HG02981 (cell line): ENCODE measurements at regions not wholly inside any gene's neighbourhood (a gene's known extent, or its start where the extent isn't known, plus 50 kb on each side); places are given as distances from the start of the nearest gene placed in this dataset.

Experiments
- ATAC-seq: cut with Tn5 transposase; IDR thresholded peaks from one replicate; pipeline ENCODE4 v1.9.1; 2021; ENCODE audit warnings: mild to moderate bottlenecking, moderate library complexity; ENCODE audit not compliant: unreplicated experiment

- ATAC-seq: no peak
Observed at GRCh38 chr3:181457190-181457589, 254.5 kb upstream of the SOX2 start.

GRCh38 chr3:181455276-181455675 lies 256.4 kb upstream of the SOX2 start:
- ATAC-seq: no peak

GRCh38 chr3:181454451-181455027 lies 257.2 kb upstream of the SOX2 start:
- no peak for ATAC-seq

GRCh38 chr3:181446741-181447140 lies 265.0 kb upstream of the SOX2 start:
- ATAC-seq: no peak

GRCh38 chr3:181442066-181442465 lies 269.7 kb upstream of the SOX2 start:
- ATAC-seq: no peak

GRCh38 chr3:181432992-181433391 lies 278.7 kb upstream of the SOX2 start:
- no peak for ATAC-seq

GRCh38 chr3:181431748-181432147 lies 280.0 kb upstream of the SOX2 start:
- ATAC-seq: no peak

- ATAC-seq: no peak
Observed at GRCh38 chr3:181425074-181425473, 286.7 kb upstream of the SOX2 start.

GRCh38 chr3:181418233-181418632 lies 293.5 kb upstream of the SOX2 start:
- no peak for ATAC-seq

- no peak for ATAC-seq
Observed at GRCh38 chr3:181417748-181418147, 294.0 kb upstream of the SOX2 start.

- ATAC-seq: no peak
Observed at GRCh38 chr3:181410870-181411269, 300.9 kb upstream of the SOX2 start.

- ATAC-seq: no peak
Observed at GRCh38 chr3:181403876-181404660, 307.7 kb upstream of the SOX2 start.

GRCh38 chr3:181402347-181402746 lies 309.4 kb upstream of the SOX2 start:
- no peak for ATAC-seq

GRCh38 chr3:181384970-181385369 lies 326.8 kb upstream of the SOX2 start:
- no peak for ATAC-seq

GRCh38 chr3:181383760-181384159 lies 328.0 kb upstream of the SOX2 start:
- ATAC-seq: no peak

GRCh38 chr3:181383201-181383600 lies 328.5 kb upstream of the SOX2 start:
- ATAC-seq: no peak

- no peak for ATAC-seq
Observed at GRCh38 chr3:181382656-181383055, 329.1 kb upstream of the SOX2 start.

- ATAC-seq: no peak
Observed at GRCh38 chr3:181379278-181379677, 332.4 kb upstream of the SOX2 start.

- ATAC-seq: no peak
Observed at GRCh38 chr3:181369637-181370036, 342.1 kb upstream of the SOX2 start.

GRCh38 chr3:181363231-181363630 lies 348.5 kb upstream of the SOX2 start:
- ATAC-seq: no peak

- no peak for ATAC-seq
Observed at GRCh38 chr3:181362378-181362777, 349.3 kb upstream of the SOX2 start.

GRCh38 chr3:181358562-181358961 lies 353.2 kb upstream of the SOX2 start:
- peak; percentile 56 for ATAC-seq

GRCh38 chr3:181358060-181358459 lies 353.7 kb upstream of the SOX2 start:
- no peak for ATAC-seq
